ENCODE measurements at regions not wholly inside any gene's neighbourhood (a gene's known extent, or its start where the extent isn't known, plus 50 kb on each side); places are given as distances from the start of the nearest gene placed in this dataset.

- TF ChIP-seq POLR2A (IDR thresholded peaks at IDR 0.05; ENCODE audit: low read depth, low read length) (no peak), CTCF (IDR thresholded peaks at IDR 0.05 in 2 of 3, conservative IDR thresholded peaks at IDR 0.05 in 1 of 3; ENCODE audit: control insufficient read depth in 2 of 3, extremely low read depth in 1 of 3, insufficient read depth in 1 of 3, low read depth in 3 of 3, low read length in 3 of 3) (no peak), MYC (IDR thresholded peaks at IDR 0.05; ENCODE audit: insufficient read depth, insufficient read length, insufficient replicate concordance, low read length, severe bottlenecking) (no peak), POLR2AphosphoS5 (IDR thresholded peaks at IDR 0.05; ENCODE audit: low read length) (no peak), ZBTB40 (IDR thresholded peaks at IDR 0.05; ENCODE audit: borderline replicate concordance) (no peak), CREM (IDR thresholded peaks at IDR 0.05; ENCODE audit: low read depth) (no peak), SP1 (IDR thresholded peaks at IDR 0.05; ENCODE audit: low read depth, low read length) (no peak)
Observed at GRCh38 chr12:92585115-92585727, 117.6 kb upstream of the PLEKHG7 start.

All from GM12878 (cell line).